AG04449 (cell line): ENCODE measurements at regions not wholly inside any gene's neighbourhood (a gene's known extent, or its start where the extent isn't known, plus 50 kb on each side); places are given as distances from the start of the nearest gene placed in this dataset.

ENCODE experiments used
- CTCF ChIA-PET: fragments of 350-600 bp; formaldehyde crosslinking; extraction: SDS; loops from one replicate; lab custom pipeline; 2021; ENCODE audit warnings: antibody characterized with exemption; lab: Yijun Ruan, JAX
- POLR2A ChIA-PET: fragments of 400-600, 350-600 bp; formaldehyde crosslinking; extraction: SDS; loops from one replicate; lab custom pipeline; 2020; ENCODE audit warnings: antibody characterized with exemption, inconsistent platforms; lab: Yijun Ruan, JAX
- DNase-seq: peaks from one replicate; pipeline ENCODE4 v3.0.0-alpha.2; 2010; ENCODE audit warnings: low read depth, low spot score
- H3K4me3 ChIP-seq: 2 replicates; pipeline ENCODE4 v1.5.1; 2011; ENCODE audit warnings: low read depth, mild to moderate bottlenecking, control low read depth, low read length
- CTCF ChIP-seq: IDR thresholded peaks from one replicate; pipeline ENCODE4 v1.5.1; 2011; ENCODE audit warnings: mild to moderate bottlenecking, moderate library complexity, low read length, control low read depth, inconsistent platforms; ENCODE audit not compliant: insufficient read depth; ENCODE audit errors: missing control alignments

GRCh38 chr20:60486937-60487336 lies 528.7 kb downstream of the CDH26 start:
- H3K4me3 ChIP-seq, result no peak overlapping the region
- DNase-seq, result no peak
- TF ChIP-seq CTCF, result no peak
- ChIA-PET CTCF (no interaction called here), POLR2A (no interaction called here)

GRCh38 chr20:60490217-60491050 lies 532.2 kb downstream of the CDH26 start:
- no peak for DNase-seq
- POLR2A ChIA-PET, result no interaction called here
- CTCF ChIA-PET, result no interaction called here
- TF ChIP-seq CTCF, result no peak
- H3K4me3 ChIP-seq, result no peak overlapping the region

- H3K4me3 ChIP-seq, result no peak overlapping the region
- ChIA-PET CTCF (no interaction called here), POLR2A (no interaction called here)
- no peak for DNase-seq
- no peak for TF ChIP-seq CTCF
Measured at GRCh38 chr20:60491051-60491581, 532.9 kb downstream of the CDH26 start.

- POLR2A ChIA-PET, result no interaction called here
- TF ChIP-seq CTCF, result no peak
- CTCF ChIA-PET, result no interaction called here
Measured at GRCh38 chr20:60494476-60494875, 536.3 kb downstream of the CDH26 start.

GRCh38 chr20:60497298-60498035 lies 539.2 kb downstream of the CDH26 start:
- ChIA-PET POLR2A (no interaction called here), CTCF (no interaction called here)
- no peak overlapping the region for H3K4me3 ChIP-seq
- TF ChIP-seq CTCF, result no peak
- no peak for DNase-seq

More at GRCh38 chr20:60494476-60494875, 536.3 kb downstream of the CDH26 start:
- no peak overlapping the region for H3K4me3 ChIP-seq
- no peak for DNase-seq

- ChIA-PET CTCF (no interaction called here), POLR2A (no interaction called here)
- no peak overlapping the region for H3K4me3 ChIP-seq
Measured at GRCh38 chr20:60500038-60500701, 541.9 kb downstream of the CDH26 start.

More at GRCh38 chr20:60500038-60500701, 541.9 kb downstream of the CDH26 start:
- DNase-seq, result no peak
- no peak for TF ChIP-seq CTCF
